GM12878 (cell line): ENCODE measurements at regions not wholly inside any gene's neighbourhood (a gene's known extent, or its start where the extent isn't known, plus 50 kb on each side); places are given as distances from the start of the nearest gene placed in this dataset.

Experiments used
- ATAC-seq: fragments of 200-7000 bp; cut with Tn5 transposase; 3 replicates; pipeline ENCODE4 v1.9.1; 2020; ENCODE audit warnings: mild to moderate bottlenecking, moderate library complexity
- BruUV-seq: library from RNA; stranded (reverse); fragments of 400-500 nt; replicated peaks from 2 replicates; lab custom pipeline; 2021; lab: Mats Ljungman, UMichigan
- CTCF ChIA-PET: fragments of 300-600 bp; sonication (Branson Sonifier 250); formaldehyde crosslinking; extraction: SDS; loops from one replicate; lab custom pipeline; 2021; ENCODE audit warnings: inconsistent platforms; lab: Yijun Ruan, JAX
- POLR2A ChIA-PET: fragments of 350-600 bp; formaldehyde crosslinking; extraction: SDS; loops from one replicate; lab custom pipeline; 2021; ENCODE audit warnings: inconsistent platforms; lab: Charles Lee
- RAD21 ChIA-PET: fragments of 300-600 bp; sonication (Branson Sonifier 250); formaldehyde crosslinking; loops from one replicate; lab custom pipeline; 2023; ENCODE audit warnings: antibody characterized with exemption; ENCODE audit not compliant: unreplicated experiment; lab: Charles Lee
- SMC1A ChIA-PET: fragments of 300-600 bp; sonication (Branson Sonifier 250); formaldehyde crosslinking; loops from one replicate; lab custom pipeline; 2023; ENCODE audit not compliant: unreplicated experiment, uncharacterized antibody; lab: Charles Lee
- DNase-seq: peaks from one replicate; pipeline ENCODE4 v3.0.0-alpha.2; 2011; ENCODE audit warnings: low read depth, low spot score
- FAIRE-seq: peaks from 3 replicates; lab custom pipeline; 2011; peaks lifted over from hg19 to GRCh38; lab: Jason Lieb, UNC
- H2AFZ ChIP-seq: 2 replicates; pipeline ENCODE4 v1.6.0; 2011; ENCODE audit warnings: low read depth, low read length, control low read depth; ENCODE audit not compliant: control insufficient read depth
- H3K27ac ChIP-seq: 2 replicates; pipeline ENCODE4 v1.5.1; 2011; ENCODE audit warnings: control low read depth; ENCODE audit not compliant: control insufficient read depth, insufficient read depth
- H3K27me3 ChIP-seq, 2 experiments: replicated peaks in 1 of 2; 2 replicates each; pipeline versions ENCODE4 v1.6.0 to v1.6.1; 2011; ENCODE audit warnings: low read length in 1 of 2; ENCODE audit not compliant: control insufficient read depth in 2 of 2, insufficient read depth in 2 of 2
- H3K36me3 ChIP-seq, 2 experiments: 2 replicates each; pipeline ENCODE4 v1.5.1; 2011; ENCODE audit warnings: low read length in 1 of 2; ENCODE audit not compliant: control insufficient read depth in 2 of 2, insufficient read depth in 2 of 2
- H3K4me1 ChIP-seq: 2 replicates; pipeline ENCODE4 v1.6.1; 2011; ENCODE audit warnings: mild to moderate bottlenecking, low read length, moderate library complexity, mixed read lengths; ENCODE audit not compliant: control insufficient read depth, insufficient read depth
- H3K4me2 ChIP-seq: 2 replicates; pipeline ENCODE4 v1.6.0; 2011; ENCODE audit warnings: control low read depth; ENCODE audit not compliant: control insufficient read depth, insufficient read depth
- H3K4me3 ChIP-seq: fragments of 200-600 bp; sonication (generic); 2 replicates; pipeline ENCODE4 v1.5.1; 2016
- H3K79me2 ChIP-seq: 2 replicates; pipeline ENCODE4 v1.6.0; 2011; ENCODE audit warnings: low read length; ENCODE audit not compliant: control insufficient read depth, insufficient read depth
- H3K9ac ChIP-seq: 2 replicates; pipeline ENCODE4 v1.8.0; 2011; ENCODE audit warnings: low read length, control low read depth, mixed read lengths; ENCODE audit not compliant: control insufficient read depth, insufficient read depth
- H3K9me3 ChIP-seq: replicated peaks from 3 replicates; pipeline ENCODE4 v1.5.1; 2011; ENCODE audit warnings: mild to moderate bottlenecking, low read length; ENCODE audit not compliant: control insufficient read depth, insufficient read depth
- H4K20me1 ChIP-seq: 2 replicates; pipeline ENCODE4 v1.6.0; 2011; ENCODE audit not compliant: control insufficient read depth, insufficient read depth
- BRCA1 ChIP-seq: IDR thresholded peaks from 2 replicates; pipeline ENCODE4 v1.6.1; 2011; ENCODE audit warnings: low read depth, low read length, improper control_type of control experiment
- CREM ChIP-seq: IDR thresholded peaks from 2 replicates; pipeline ENCODE4 v1.6.1; 2014; ENCODE audit warnings: antibody characterized with exemption, low read depth
- CUX1 ChIP-seq: IDR thresholded peaks from 2 replicates; pipeline ENCODE4 v1.6.1; 2012; ENCODE audit warnings: improper control_type of control experiment, low read depth, low read length; ENCODE audit not compliant: insufficient replicate concordance
- ELK1 ChIP-seq: IDR thresholded peaks from 2 replicates; pipeline ENCODE4 v1.6.1; 2012; ENCODE audit warnings: low read depth, low read length, improper control_type of control experiment
- EP300 ChIP-seq, 2 experiments: fragments of 150-350 bp in 1 of 2; IDR thresholded peaks; 2 replicates each; pipeline ENCODE4 v1.6.1; 2011 to 2012; ENCODE audit warnings: low read depth in 2 of 2, low read length in 2 of 2, borderline replicate concordance in 1 of 2, improper control_type of control experiment in 1 of 2, inconsistent platforms in 1 of 2; ENCODE audit not compliant: control insufficient read depth in 1 of 2
- LARP7 ChIP-seq: fragments of 450-650 bp; IDR thresholded peaks from 2 replicates; pipeline ENCODE4 v1.6.1; 2017; ENCODE audit warnings: mild to moderate bottlenecking
- RELA ChIP-seq: fragments of 450-650 bp; IDR thresholded peaks from 2 replicates; pipeline ENCODE4 v1.8.0; 2014; ENCODE audit warnings: borderline replicate concordance; ENCODE audit not compliant: partially characterized antibody
- RUNX3 ChIP-seq: IDR thresholded peaks from 2 replicates; pipeline ENCODE4 v1.6.1; 2012; ENCODE audit warnings: low read length, inconsistent platforms
- ZNF24 ChIP-seq: fragments of 450-650 bp; IDR thresholded peaks from 2 replicates; pipeline ENCODE4 v1.6.1; 2017; ENCODE audit warnings: antibody characterized with exemption, mild to moderate bottlenecking
- WGBS: methylation state at CpG from one replicate; pipeline ENCODE4 v1.1.6; 2016; ENCODE audit warnings: low lambda C conversion rate; ENCODE audit not compliant: insufficient replicate concordance, insufficient coverage; ENCODE audit errors: missing lambda C conversion rate; 5-methylcytosine and 5-hydroxymethylcytosine counted together
- in situ Hi-C: fragments of 300-500 bp; cut with MboI; formaldehyde crosslinking; loops from 9 replicates; pipeline ENCODE4 v1.14.3; 2018; ENCODE audit warnings: mixed read lengths
- intact Hi-C: fragments of 100-400 bp; cut with micrococcal nuclease; formaldehyde crosslinking; loops from one replicate; pipeline ENCODE4 v1.14.2; 2022; ENCODE audit not compliant: unreplicated experiment

- TF ChIP-seq CUX1 = no peak
- TF ChIP-seq EP300 (IDR thresholded peaks at IDR 0.05; ENCODE audit: borderline replicate concordance in 1 of 2, control insufficient read depth in 1 of 2, low read depth in 2 of 2, low read length in 2 of 2) = no peak
These were observed 148.7 kb upstream of the KLF6 start (continued) for GRCh38 chr10:3933733-3934132.

- no peaks in the 10 kb centered on the region for H3K79me2 ChIP-seq
- ChIA-PET POLR2A (no interaction called here), SMC1A (interaction anchor here (0.6 to 1.6 kb wide), 4 partner anchors 22 to 113 kb away, joined by 3 to 4 read pairs (median 4); no protein-coding TSS in a partner anchor)
- BruUV-seq = no TSS peak
- no peak for DNase-seq
- no peaks in the 10 kb centered on the region for H3K27me3 ChIP-seq
- no peak overlapping the region for H3K9ac ChIP-seq
- H3K4me1 ChIP-seq = peaks cover 19% of the 10 kb centered on the region
- in situ Hi-C loops (no loop called here), intact Hi-C loops (loop anchor here (10.0 kb wide), 1 partner anchor 698 kb away; no protein-coding TSS in a partner anchor)
- TF ChIP-seq CREM (no peak), BRCA1 (no peak), ELK1 (no peak), RUNX3 (no peak), ZNF24 (no peak), RELA (no peak), LARP7 (no peak)
- TF ChIP-seq, all 136 proteins: peak for 0
- Histone ChIP-seq H2AFZ (no peak overlapping the region), H3K4me2 (no peak overlapping the region), H3K9me3 (no peaks in the 10 kb centered on the region; the same call in 2 of the 3 replicates), H3K36me3 (no peaks in the 10 kb centered on the region), H3K27ac (no peak overlapping the region), H4K20me1 (no peaks in the 10 kb centered on the region), H3K4me3 (no peak overlapping the region)
- CTCF ChIA-PET = no interaction called here
- RAD21 ChIA-PET = interaction anchor here (0.6 kb wide), 1 partner anchor 57 kb away, joined by 4 read pairs; no protein-coding TSS in a partner anchor
- 89% methylated on average over 14 of the region's 15 CpGs for WGBS
- ATAC-seq = no peak
- FAIRE-seq = no peak
These were observed 147.8 kb upstream of the KLF6 start for GRCh38 chr10:3932597-3933375.
